ENCODE measurements at regions not wholly inside any gene's neighbourhood (a gene's known extent, or its start where the extent isn't known, plus 50 kb on each side); places are given as distances from the start of the nearest gene placed in this dataset.

DNA sequence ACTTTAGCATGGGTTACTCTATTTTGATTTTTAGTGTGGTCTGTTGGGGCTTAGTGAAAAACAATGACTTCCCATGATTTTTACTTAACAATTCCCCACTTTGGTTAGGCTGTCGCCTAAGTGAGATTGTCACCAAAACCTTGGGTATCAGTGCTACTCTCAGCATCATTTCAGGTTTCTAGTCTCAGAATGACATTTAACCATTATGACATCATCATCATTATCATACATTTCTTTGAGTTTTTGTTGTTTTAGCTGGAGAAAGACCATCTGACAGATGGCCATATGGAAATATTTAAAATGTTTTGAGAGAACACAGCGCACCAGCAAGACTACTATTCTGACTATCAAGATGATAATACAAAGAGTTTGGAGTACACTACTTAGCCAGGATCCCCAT, 551.0 kb upstream of the PTPRD start:
- DNase-seq (ENCODE audit: low spot score): no peak
- CTCF ChIA-PET: no interaction called here

GRCh38 chr9:11182001-11182400, 569.2 kb upstream of the PTPRD start:
- no TSS peak for BruUV-seq (replicated peaks)
- H3K9me3 ChIP-seq (ENCODE audit: low read depth, low read length, poor library complexity, severe bottlenecking): no peaks in the 10 kb centered on the region
- CTCF ChIA-PET: no interaction called here
- H3K27me3 ChIP-seq (replicated peaks; ENCODE audit: insufficient read depth, low read depth, low read length, poor library complexity): no peaks in the 10 kb centered on the region
- TF ChIP-seq, protein P1, sequence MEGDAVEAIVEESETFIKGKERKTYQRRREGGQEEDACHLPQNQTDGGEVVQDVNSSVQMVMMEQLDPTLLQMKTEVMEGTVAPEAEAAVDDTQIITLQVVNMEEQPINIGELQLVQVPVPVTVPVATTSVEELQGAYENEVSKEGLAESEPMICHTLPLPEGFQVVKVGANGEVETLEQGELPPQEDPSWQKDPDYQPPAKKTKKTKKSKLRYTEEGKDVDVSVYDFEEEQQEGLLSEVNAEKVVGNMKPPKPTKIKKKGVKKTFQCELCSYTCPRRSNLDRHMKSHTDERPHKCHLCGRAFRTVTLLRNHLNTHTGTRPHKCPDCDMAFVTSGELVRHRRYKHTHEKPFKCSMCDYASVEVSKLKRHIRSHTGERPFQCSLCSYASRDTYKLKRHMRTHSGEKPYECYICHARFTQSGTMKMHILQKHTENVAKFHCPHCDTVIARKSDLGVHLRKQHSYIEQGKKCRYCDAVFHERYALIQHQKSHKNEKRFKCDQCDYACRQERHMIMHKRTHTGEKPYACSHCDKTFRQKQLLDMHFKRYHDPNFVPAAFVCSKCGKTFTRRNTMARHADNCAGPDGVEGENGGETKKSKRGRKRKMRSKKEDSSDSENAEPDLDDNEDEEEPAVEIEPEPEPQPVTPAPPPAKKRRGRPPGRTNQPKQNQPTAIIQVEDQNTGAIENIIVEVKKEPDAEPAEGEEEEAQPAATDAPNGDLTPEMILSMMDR (conservative IDR thresholded peaks at IDR 0.05; ENCODE audit: low read depth, low read length): no peak
- no peak for TF ChIP-seq EZH2 (IDR thresholded peaks at IDR 0.05; ENCODE audit: borderline replicate concordance, low read depth, low read length, poor library complexity, severe bottlenecking)
- intact Hi-C loops (cut with micrococcal nuclease; ENCODE audit: unreplicated experiment): no loop called here
- POLR2A ChIA-PET (ENCODE audit: low non-redundant PET): interaction anchor here (0.6 kb wide), 1 partner anchor 11 kb away, joined by 3 read pairs; no protein-coding TSS in a partner anchor
- no peak overlapping the region for H3K27ac ChIP-seq (ENCODE audit: low read depth, low read length, poor library complexity, severe bottlenecking)
- H3K4me3 ChIP-seq (ENCODE audit: low read depth, low read length, poor library complexity, severe bottlenecking): no peak overlapping the region
- no peaks in the 10 kb centered on the region for H3K36me3 ChIP-seq (ENCODE audit: insufficient read depth, low read length, poor library complexity, severe bottlenecking)
- no peak for DNase-seq (ENCODE audit: low spot score)
- no peaks in the 10 kb centered on the region for H3K4me1 ChIP-seq (ENCODE audit: insufficient read depth, low read length, poor library complexity, severe bottlenecking)

More for the DNA sequence above, 551.0 kb upstream of the PTPRD start:
- Histone ChIP-seq H3K4me3 (ENCODE audit: low read depth, low read length, poor library complexity, severe bottlenecking) (no peak overlapping the region), H3K27ac (ENCODE audit: low read depth, low read length, poor library complexity, severe bottlenecking) (no peak overlapping the region), H3K4me1 (ENCODE audit: insufficient read depth, low read length, poor library complexity, severe bottlenecking) (no peaks in the 10 kb centered on the region), H3K27me3 (replicated peaks; ENCODE audit: insufficient read depth, low read depth, low read length, poor library complexity) (no peaks in the 10 kb centered on the region), H3K36me3 (ENCODE audit: insufficient read depth, low read length, poor library complexity, severe bottlenecking) (no peaks in the 10 kb centered on the region), H3K9me3 (ENCODE audit: low read depth, low read length, poor library complexity, severe bottlenecking) (peaks cover 8% of the 10 kb centered on the region)
- TF ChIP-seq EZH2 (IDR thresholded peaks at IDR 0.05; ENCODE audit: borderline replicate concordance, low read depth, low read length, poor library complexity, severe bottlenecking): no peak
- TF ChIP-seq, protein P1 (conservative IDR thresholded peaks at IDR 0.05; ENCODE audit: low read depth, low read length): no peak
- POLR2A ChIA-PET (ENCODE audit: low non-redundant PET): no interaction called here
- no TSS peak for BruUV-seq (replicated peaks)
- intact Hi-C loops (cut with micrococcal nuclease; ENCODE audit: unreplicated experiment): no loop called here

GRCh38 chr9:11190719-11191118, 577.9 kb upstream of the PTPRD start:
- Histone ChIP-seq H3K9me3 (ENCODE audit: low read depth, low read length, poor library complexity, severe bottlenecking) (no peaks in the 10 kb centered on the region), H3K4me3 (ENCODE audit: low read depth, low read length, poor library complexity, severe bottlenecking) (no peak overlapping the region), H3K27ac (ENCODE audit: low read depth, low read length, poor library complexity, severe bottlenecking) (no peak overlapping the region), H3K4me1 (ENCODE audit: insufficient read depth, low read length, poor library complexity, severe bottlenecking) (no peaks in the 10 kb centered on the region), H3K27me3 (replicated peaks; ENCODE audit: insufficient read depth, low read depth, low read length, poor library complexity) (no peaks in the 10 kb centered on the region), H3K36me3 (ENCODE audit: insufficient read depth, low read length, poor library complexity, severe bottlenecking) (no peaks in the 10 kb centered on the region)
- intact Hi-C loops (cut with micrococcal nuclease; ENCODE audit: unreplicated experiment): no loop called here
- no peak for DNase-seq (ENCODE audit: low spot score)
- TF ChIP-seq, protein P1 (conservative IDR thresholded peaks at IDR 0.05; ENCODE audit: low read depth, low read length): no peak
- TF ChIP-seq EZH2 (IDR thresholded peaks at IDR 0.05; ENCODE audit: borderline replicate concordance, low read depth, low read length, poor library complexity, severe bottlenecking): no peak
- CTCF ChIA-PET: no interaction called here
- POLR2A ChIA-PET (ENCODE audit: low non-redundant PET): no interaction called here
- BruUV-seq (replicated peaks): no TSS peak
